GM21360 (cell line): ENCODE measurements at regions not wholly inside any gene's neighbourhood (a gene's known extent, or its start where the extent isn't known, plus 50 kb on each side); places are given as distances from the start of the nearest gene placed in this dataset.
"Not testable (repeated sequence)": the region's sequence is repeated elsewhere in the genome, so short reads cannot be mapped to it uniquely, and the experiment has no call there.

Experiments used
- ATAC-seq: cut with Tn5 transposase; IDR thresholded peaks from one replicate; pipeline ENCODE4 v1.9.1; 2021; ENCODE audit warnings: mild to moderate bottlenecking, moderate library complexity; ENCODE audit not compliant: unreplicated experiment

- no peak for ATAC-seq
Observed at GRCh38 chr21:14903172-14903865, 161.5 kb downstream of the NRIP1 start.

- peak; percentile 59 for ATAC-seq
Observed at GRCh38 chr21:14901482-14901958, 163.3 kb downstream of the NRIP1 start.

- ATAC-seq, result no peak
Observed at GRCh38 chr21:14900611-14901010, 164.2 kb downstream of the NRIP1 start.

- ATAC-seq, result no peak
Observed at GRCh38 chr21:14900058-14900457, 164.7 kb downstream of the NRIP1 start.

GRCh38 chr21:14895792-14896191 is 169.0 kb downstream of the NRIP1 start:
- ATAC-seq, result no peak

GRCh38 chr21:14890141-14890540 is 174.7 kb downstream of the NRIP1 start:
- no peak for ATAC-seq

GRCh38 chr21:14889080-14889810 is 175.6 kb downstream of the NRIP1 start:
- no peak for ATAC-seq

- ATAC-seq, result no peak
Observed at GRCh38 chr21:14888202-14888601, 176.6 kb downstream of the NRIP1 start.

- no peak for ATAC-seq
Observed at GRCh38 chr21:14886001-14886400, 178.8 kb downstream of the NRIP1 start.

GRCh38 chr21:14883351-14883750 is 181.4 kb downstream of the NRIP1 start:
- no peak for ATAC-seq

- not testable (repeated sequence) for ATAC-seq
Observed at GRCh38 chr21:14882545-14882944, 182.3 kb downstream of the NRIP1 start.

- no peak for ATAC-seq
Observed at GRCh38 chr21:14881863-14882499, 182.8 kb downstream of the NRIP1 start.

GRCh38 chr21:14880922-14881321 is 183.9 kb downstream of the NRIP1 start:
- no peak for ATAC-seq

GRCh38 chr21:14879458-14879857 is 185.3 kb downstream of the NRIP1 start:
- no peak for ATAC-seq

GRCh38 chr21:14878971-14879370 is 185.8 kb downstream of the NRIP1 start:
- ATAC-seq, result no peak

GRCh38 chr21:14877581-14878228 is 187.1 kb downstream of the NRIP1 start:
- no peak for ATAC-seq

- ATAC-seq, result no peak
Observed at GRCh38 chr21:14876524-14876840, 188.3 kb downstream of the NRIP1 start.

- ATAC-seq, result peak; percentile 63
Observed at GRCh38 chr21:14875704-14876523, 188.9 kb downstream of the NRIP1 start.

- ATAC-seq, result no peak
Observed at GRCh38 chr21:14875186-14875585, 189.6 kb downstream of the NRIP1 start.

GRCh38 chr21:14874379-14874778 is 190.4 kb downstream of the NRIP1 start:
- no peak for ATAC-seq

- ATAC-seq, result no peak
Observed at GRCh38 chr21:14871861-14872260, 192.9 kb downstream of the NRIP1 start.
